ENCODE measurements at regions not wholly inside any gene's neighbourhood (a gene's known extent, or its start where the extent isn't known, plus 50 kb on each side); places are given as distances from the start of the nearest gene placed in this dataset.

DNA sequence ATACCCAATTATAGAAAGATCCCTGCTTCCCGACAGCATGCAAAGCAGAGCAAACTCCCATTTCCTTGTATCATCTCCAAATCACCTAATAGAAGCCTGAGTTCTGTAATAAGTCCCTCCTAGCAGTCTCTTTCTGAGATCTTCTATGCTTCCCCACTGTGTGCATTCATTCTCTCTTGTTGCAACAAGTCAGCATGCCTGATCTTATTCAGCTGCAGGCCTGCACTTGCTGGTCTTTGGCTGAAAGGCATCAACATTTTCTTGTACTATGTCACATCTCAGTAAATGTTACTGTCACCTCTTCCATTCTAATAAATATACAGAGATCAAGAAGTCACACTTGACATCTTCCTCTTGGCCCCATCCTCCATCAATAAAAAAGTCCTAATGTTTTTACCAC, 449.9 kb upstream of the MEX3C start:
- H4K5ac ChIP-seq (ENCODE audit: insufficient read length, low read depth, low read length), result no peak overlapping the region
- H2BK20ac ChIP-seq (ENCODE audit: low read depth, low read length, poor library complexity, severe bottlenecking), result no peak overlapping the region
- Mint-ChIP-seq H3K4me3 (no peak overlapping the region), H3K36me3 (ENCODE audit: insufficient read depth in 1 of 3, low read depth in 3 of 3) (no peaks in the 10 kb centered on the region), H3K9me3 (no peaks in the 10 kb centered on the region; a peak in 1 of 5 replicates), H3K27me3 (ENCODE audit: low read depth) (no peaks in the 10 kb centered on the region), H3K27ac (no peak overlapping the region), H3K4me1 (no peaks in the 10 kb centered on the region)
- H3K9ac ChIP-seq (ENCODE audit: extremely low read depth, insufficient read length, low read length), result no peak overlapping the region
- H3K4me2 ChIP-seq (ENCODE audit: insufficient read depth, insufficient read length, low read length), result no peak overlapping the region
- H3K9me3 ChIP-seq (ENCODE audit: control insufficient read depth, low read depth, low read length), result no peaks in the 10 kb centered on the region
- H3K23ac ChIP-seq (ENCODE audit: insufficient read length, low read depth, low read length), result no peak overlapping the region
- H3K56ac ChIP-seq (ENCODE audit: insufficient read length, low read depth, low read length), result no peak overlapping the region
- H3K23me2 ChIP-seq (ENCODE audit: insufficient read length, low read depth, low read length, poor library complexity, severe bottlenecking), result no peaks in the 10 kb centered on the region
- H3K79me2 ChIP-seq (ENCODE audit: insufficient read depth, low read length), result no peaks in the 10 kb centered on the region
- no peak overlapping the region for H2BK120ac ChIP-seq (ENCODE audit: low read depth, low read length, poor library complexity, severe bottlenecking)
- H3K27me3 ChIP-seq (ENCODE audit: insufficient read depth, low read length), result no peaks in the 10 kb centered on the region
- no peak overlapping the region for H2AFZ ChIP-seq (ENCODE audit: low read length)
- no CpG with 5 or more reads among the region's 1 CpG for WGBS (ENCODE audit: extremely low coverage, insufficient read length, low lambda C conversion rate)
- H3K14ac ChIP-seq (ENCODE audit: insufficient read depth, low read length), result no peak overlapping the region
- no peak overlapping the region for H2BK12ac ChIP-seq (ENCODE audit: insufficient read length, low read depth, low read length)
- H3T11ph ChIP-seq (ENCODE audit: low read length), result no peak overlapping the region
- no peak overlapping the region for H2AK5ac ChIP-seq (ENCODE audit: insufficient read length, low read length)
- H3K27ac ChIP-seq (ENCODE audit: insufficient read length, low read depth, low read length), result no peak overlapping the region
- no peaks in the 10 kb centered on the region for H3K79me1 ChIP-seq (ENCODE audit: insufficient read depth, low read depth, low read length, poor library complexity, severe bottlenecking)
- no peak overlapping the region for H3K18ac ChIP-seq (ENCODE audit: insufficient read length, low read depth, low read length)
- no peak overlapping the region for H4K8ac ChIP-seq (replicated peaks; ENCODE audit: insufficient read length, low read depth, low read length)
- no peak overlapping the region for H2BK5ac ChIP-seq (ENCODE audit: insufficient read length, low read length)
- no peaks in the 10 kb centered on the region for H3K4me1 ChIP-seq (ENCODE audit: insufficient read depth, low read length)
- H4K20me1 ChIP-seq (ENCODE audit: control insufficient read depth, insufficient read depth, insufficient read length), result no peaks in the 10 kb centered on the region
- no peak overlapping the region for H4K91ac ChIP-seq (ENCODE audit: insufficient read length, low read depth, low read length)
- TF ChIP-seq, protein P1, sequence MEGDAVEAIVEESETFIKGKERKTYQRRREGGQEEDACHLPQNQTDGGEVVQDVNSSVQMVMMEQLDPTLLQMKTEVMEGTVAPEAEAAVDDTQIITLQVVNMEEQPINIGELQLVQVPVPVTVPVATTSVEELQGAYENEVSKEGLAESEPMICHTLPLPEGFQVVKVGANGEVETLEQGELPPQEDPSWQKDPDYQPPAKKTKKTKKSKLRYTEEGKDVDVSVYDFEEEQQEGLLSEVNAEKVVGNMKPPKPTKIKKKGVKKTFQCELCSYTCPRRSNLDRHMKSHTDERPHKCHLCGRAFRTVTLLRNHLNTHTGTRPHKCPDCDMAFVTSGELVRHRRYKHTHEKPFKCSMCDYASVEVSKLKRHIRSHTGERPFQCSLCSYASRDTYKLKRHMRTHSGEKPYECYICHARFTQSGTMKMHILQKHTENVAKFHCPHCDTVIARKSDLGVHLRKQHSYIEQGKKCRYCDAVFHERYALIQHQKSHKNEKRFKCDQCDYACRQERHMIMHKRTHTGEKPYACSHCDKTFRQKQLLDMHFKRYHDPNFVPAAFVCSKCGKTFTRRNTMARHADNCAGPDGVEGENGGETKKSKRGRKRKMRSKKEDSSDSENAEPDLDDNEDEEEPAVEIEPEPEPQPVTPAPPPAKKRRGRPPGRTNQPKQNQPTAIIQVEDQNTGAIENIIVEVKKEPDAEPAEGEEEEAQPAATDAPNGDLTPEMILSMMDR (conservative IDR thresholded peaks at IDR 0.05), result no peak
- DNase-seq, result no peak
- no peak overlapping the region for H2BK15ac ChIP-seq (ENCODE audit: low read depth, low read length)
- no peak overlapping the region for H3K4ac ChIP-seq (ENCODE audit: low read depth, low read length)
